Posterior cingulate gyrus (tissue), 11 donors: ENCODE measurements at regions not wholly inside any gene's neighbourhood (a gene's known extent, or its start where the extent isn't known, plus 50 kb on each side); places are given as distances from the start of the nearest gene placed in this dataset.
A peak's percentile ranks its signal among the peaks of the same experiment; 100 is the strongest.

Experiments used
- DNase-seq, 10 donors: peaks; one replicate each; pipeline versions ENCODE4 v3.0.0 to v3.0.0-alpha.2; 2020 to 2021; ENCODE audit warnings: mixed read lengths in 3 of 10
- intact Hi-C: fragments of 100-400 bp; cut with DNase I; formaldehyde crosslinking; loops from one replicate; pipeline ENCODE4 v1.15.1; 2023

- no peak for DNase-seq
- intact Hi-C loops = no loop called here
These were observed 106.6 kb downstream of the FAS start for GRCh38 chr10:89097226-89097625.

GRCh38 chr10:89095701-89096391 is 105.2 kb downstream of the FAS start:
- intact Hi-C loops = no loop called here

GRCh38 chr10:89093728-89094127 is 103.1 kb downstream of the FAS start:
- intact Hi-C loops = no loop called here
- DNase-seq = no peak

More at GRCh38 chr10:89095701-89096391, 105.2 kb downstream of the FAS start:
- DNase-seq = no peak

- no peak for DNase-seq
- intact Hi-C loops = no loop called here
These were observed 102.4 kb downstream of the FAS start for GRCh38 chr10:89092981-89093380.

- intact Hi-C loops = no loop called here
- DNase-seq = no peak
These were observed 101.8 kb downstream of the FAS start for GRCh38 chr10:89092439-89092838.

GRCh38 chr10:89091496-89091895 is 100.9 kb downstream of the FAS start:
- DNase-seq = no peak
- intact Hi-C loops = no loop called here

- DNase-seq = no peak
- intact Hi-C loops = no loop called here
These were observed 100.3 kb downstream of the FAS start for GRCh38 chr10:89090756-89091445.

GRCh38 chr10:89086801-89087521 is 96.4 kb downstream of the FAS start:
- intact Hi-C loops = no loop called here
- peak in 4 of 10 donors; percentile 13 to 84 (median 76) for DNase-seq

GRCh38 chr10:89085153-89085552 is 94.6 kb downstream of the FAS start:
- DNase-seq = no peak
- intact Hi-C loops = no loop called here

- DNase-seq = no peak
These were observed 91.5 kb downstream of the FAS start for GRCh38 chr10:89082086-89082485.

GRCh38 chr10:89080660-89081059 is 90.1 kb downstream of the FAS start:
- DNase-seq = no peak
- intact Hi-C loops = no loop called here

More at GRCh38 chr10:89082086-89082485, 91.5 kb downstream of the FAS start:
- intact Hi-C loops = no loop called here

- DNase-seq = no peak
- intact Hi-C loops = no loop called here
These were observed 89.4 kb downstream of the FAS start for GRCh38 chr10:89079961-89080360.

- intact Hi-C loops = no loop called here
- no peak for DNase-seq
These were observed 88.4 kb downstream of the FAS start for GRCh38 chr10:89078724-89079672.

- DNase-seq = no peak
- intact Hi-C loops = no loop called here
These were observed 85.5 kb downstream of the FAS start for GRCh38 chr10:89076120-89076519.

- DNase-seq = no peak
- intact Hi-C loops = no loop called here
These were observed 85.0 kb downstream of the FAS start for GRCh38 chr10:89075631-89076030.

GRCh38 chr10:89074120-89074519 is 83.5 kb downstream of the FAS start:
- intact Hi-C loops = no loop called here
- no peak for DNase-seq

GRCh38 chr10:89073719-89074118 is 83.1 kb downstream of the FAS start:
- no peak for DNase-seq
- intact Hi-C loops = no loop called here

GRCh38 chr10:89069589-89069988 is 79.0 kb downstream of the FAS start:
- intact Hi-C loops = no loop called here
- DNase-seq = no peak
